ENCODE measurements at regions not wholly inside any gene's neighbourhood (a gene's known extent, or its start where the extent isn't known, plus 50 kb on each side); places are given as distances from the start of the nearest gene placed in this dataset.

DNA sequence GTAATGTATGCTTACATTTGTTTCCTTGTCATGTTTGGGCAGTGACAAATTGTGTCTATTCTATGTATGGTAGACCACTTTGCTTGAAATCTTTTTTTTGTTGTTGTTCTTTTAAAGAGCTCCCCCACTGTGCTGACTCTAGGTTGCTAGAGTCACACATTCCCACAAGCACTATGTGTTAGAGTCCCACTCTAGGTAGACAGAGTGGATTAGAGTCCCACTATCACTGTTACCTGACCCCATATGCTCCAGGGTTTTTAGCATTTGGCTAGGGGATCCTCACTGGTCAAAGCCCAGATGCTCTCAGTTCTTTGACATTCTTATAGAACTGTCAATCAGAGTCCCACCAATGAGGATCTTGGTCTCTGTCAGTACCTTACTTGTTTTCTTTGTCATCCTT is 111.2 kb upstream of the TMSB4Y start:
- TF ChIP-seq, protein P1, sequence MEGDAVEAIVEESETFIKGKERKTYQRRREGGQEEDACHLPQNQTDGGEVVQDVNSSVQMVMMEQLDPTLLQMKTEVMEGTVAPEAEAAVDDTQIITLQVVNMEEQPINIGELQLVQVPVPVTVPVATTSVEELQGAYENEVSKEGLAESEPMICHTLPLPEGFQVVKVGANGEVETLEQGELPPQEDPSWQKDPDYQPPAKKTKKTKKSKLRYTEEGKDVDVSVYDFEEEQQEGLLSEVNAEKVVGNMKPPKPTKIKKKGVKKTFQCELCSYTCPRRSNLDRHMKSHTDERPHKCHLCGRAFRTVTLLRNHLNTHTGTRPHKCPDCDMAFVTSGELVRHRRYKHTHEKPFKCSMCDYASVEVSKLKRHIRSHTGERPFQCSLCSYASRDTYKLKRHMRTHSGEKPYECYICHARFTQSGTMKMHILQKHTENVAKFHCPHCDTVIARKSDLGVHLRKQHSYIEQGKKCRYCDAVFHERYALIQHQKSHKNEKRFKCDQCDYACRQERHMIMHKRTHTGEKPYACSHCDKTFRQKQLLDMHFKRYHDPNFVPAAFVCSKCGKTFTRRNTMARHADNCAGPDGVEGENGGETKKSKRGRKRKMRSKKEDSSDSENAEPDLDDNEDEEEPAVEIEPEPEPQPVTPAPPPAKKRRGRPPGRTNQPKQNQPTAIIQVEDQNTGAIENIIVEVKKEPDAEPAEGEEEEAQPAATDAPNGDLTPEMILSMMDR (IDR thresholded peaks at IDR 0.05; ENCODE audit: borderline replicate concordance, extremely low read depth, low read length, poor library complexity, severe bottlenecking): no peak
- no peak for TF ChIP-seq EZH2 (IDR thresholded peaks at IDR 0.05; ENCODE audit: borderline replicate concordance, low read depth, low read length, severe bottlenecking)

All from DND-41 (cell line).